Lower leg skin (tissue), 3 donors: ENCODE measurements at regions not wholly inside any gene's neighbourhood (a gene's known extent, or its start where the extent isn't known, plus 50 kb on each side); places are given as distances from the start of the nearest gene placed in this dataset.

ENCODE experiments used
- CTCF ChIP-seq, 3 donors: fragments of 450-650 bp; IDR thresholded peaks; one replicate each; pipeline ENCODE4 v1.5.1; 2016; ENCODE audit warnings: antibody characterized with exemption in 3 of 3, mild to moderate bottlenecking in 3 of 3, moderate library complexity in 2 of 3
- POLR2A ChIP-seq, 2 donors: fragments of 450-650 bp; IDR thresholded peaks; one replicate each; pipeline ENCODE4 v1.6.1; 2016 to 2017; ENCODE audit warnings: antibody characterized with exemption in 2 of 2, mild to moderate bottlenecking in 1 of 2, moderate library complexity in 1 of 2

GRCh38 chr21:38167345-38167744, 89.4 kb upstream of the KCNJ15 start:
- no peak for TF ChIP-seq CTCF (IDR thresholded peaks at IDR 0.05)
- no peak for TF ChIP-seq POLR2A (IDR thresholded peaks at IDR 0.05)
